ENCODE measurements at regions not wholly inside any gene's neighbourhood (a gene's known extent, or its start where the extent isn't known, plus 50 kb on each side); places are given as distances from the start of the nearest gene placed in this dataset.
"Not testable (repeated sequence)": the region's sequence is repeated elsewhere in the genome, so short reads cannot be mapped to it uniquely, and the experiment has no call there.

- no peak for DNase-seq
Measured at GRCh38 chr4:81375745-81376144, 96.0 kb downstream of the RASGEF1B start.

DNA sequence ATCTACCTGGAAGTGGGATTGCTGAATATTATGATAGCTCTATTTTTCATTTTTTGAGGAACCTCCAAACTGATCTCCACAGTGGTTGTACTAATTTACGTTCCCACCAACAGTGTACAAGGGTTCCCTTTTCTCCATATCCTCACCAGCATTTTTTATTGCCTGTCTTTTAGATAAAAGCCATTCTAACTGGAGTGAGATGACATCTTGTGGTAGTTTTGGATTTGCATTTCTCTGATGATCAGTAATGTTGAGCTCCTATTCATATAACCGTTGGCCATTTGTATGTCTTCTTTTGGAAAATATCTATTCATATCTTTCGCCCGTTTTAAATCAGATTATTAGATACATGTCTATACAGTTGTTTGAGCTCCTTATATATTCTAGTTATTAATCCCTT, 101.8 kb downstream of the RASGEF1B start:
- no peak for DNase-seq

DNA sequence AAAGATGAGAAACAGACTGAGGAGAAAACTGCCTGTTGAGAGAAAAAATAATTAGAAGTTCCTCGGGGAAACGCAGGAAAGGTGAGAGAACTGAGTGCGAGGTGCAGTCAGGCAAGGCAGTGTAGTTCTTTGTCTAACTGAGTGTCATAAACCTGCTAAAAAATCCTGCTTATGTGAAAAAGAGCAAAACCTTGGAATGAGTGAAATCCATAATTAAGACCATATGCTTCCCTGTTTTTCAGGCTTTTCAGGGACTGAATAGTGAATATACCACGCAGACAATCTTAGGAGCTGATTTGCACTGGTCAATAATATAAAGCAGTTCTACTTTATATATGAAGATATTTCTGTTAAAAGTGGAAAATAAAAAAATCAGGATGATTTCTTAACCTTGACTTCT, 104.9 kb downstream of the RASGEF1B start:
- no peak for DNase-seq

DNA sequence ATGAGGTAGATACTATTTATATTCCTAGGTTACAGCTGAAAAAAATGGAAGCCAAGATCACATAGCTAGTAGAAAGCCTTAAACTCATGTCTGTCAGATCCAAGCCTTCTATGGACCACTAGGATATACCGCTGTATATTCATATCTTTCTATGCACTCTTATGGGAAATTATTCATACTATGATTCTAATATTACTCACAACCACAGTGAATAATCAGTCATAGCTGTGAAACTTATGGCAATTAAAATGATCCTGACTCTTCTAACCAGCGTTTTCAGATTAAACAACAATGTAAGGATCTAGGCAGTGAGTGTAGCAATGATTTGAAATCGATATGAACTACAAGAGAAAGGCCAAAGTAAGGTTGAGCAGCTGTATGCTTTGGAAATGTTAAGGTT, 111.0 kb downstream of the RASGEF1B start:
- DNase-seq = no peak

- DNase-seq = no peak
Measured at GRCh38 chr4:81359207-81359606, 112.5 kb downstream of the RASGEF1B start.

DNA sequence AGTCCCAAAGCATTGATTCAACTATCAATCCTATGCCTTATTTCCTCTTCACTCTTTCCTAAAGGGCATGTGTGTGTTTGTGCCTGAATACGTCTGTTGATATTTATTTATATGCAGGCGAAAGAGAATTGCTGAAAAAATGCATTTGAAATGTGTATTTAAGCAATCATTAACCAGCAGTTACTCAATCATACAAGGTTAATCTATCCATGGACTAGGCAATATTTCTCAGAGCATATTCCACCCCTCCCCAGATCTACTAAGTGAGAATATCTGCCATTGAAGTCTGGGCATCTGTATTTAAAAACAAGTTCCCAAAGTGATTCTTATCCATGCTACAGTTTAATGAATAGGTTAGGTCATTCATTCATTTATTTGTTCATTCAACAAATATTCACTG, 113.6 kb downstream of the RASGEF1B start:
- no peak for DNase-seq

DNA sequence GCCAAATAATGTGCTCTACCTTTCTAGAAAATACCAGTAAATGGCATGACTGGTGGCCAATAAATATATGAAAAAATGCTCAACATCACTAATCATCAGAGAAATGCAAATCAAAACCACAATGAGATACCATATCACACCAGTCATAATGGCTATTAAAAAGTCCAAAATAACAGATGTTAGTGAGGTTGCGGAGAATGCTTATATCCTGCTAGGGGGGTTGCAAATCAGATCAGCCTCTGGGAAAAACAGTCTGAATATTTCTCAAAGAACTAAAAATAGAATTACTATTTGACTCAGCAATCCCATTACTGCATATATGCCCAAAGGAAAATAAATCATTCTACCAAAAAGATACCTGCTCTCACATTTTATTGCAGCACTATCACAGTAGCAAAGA, 115.1 kb downstream of the RASGEF1B start:
- DNase-seq = no peak

- DNase-seq = no peak
Measured at GRCh38 chr4:81355136-81355535, 116.6 kb downstream of the RASGEF1B start.

DNA sequence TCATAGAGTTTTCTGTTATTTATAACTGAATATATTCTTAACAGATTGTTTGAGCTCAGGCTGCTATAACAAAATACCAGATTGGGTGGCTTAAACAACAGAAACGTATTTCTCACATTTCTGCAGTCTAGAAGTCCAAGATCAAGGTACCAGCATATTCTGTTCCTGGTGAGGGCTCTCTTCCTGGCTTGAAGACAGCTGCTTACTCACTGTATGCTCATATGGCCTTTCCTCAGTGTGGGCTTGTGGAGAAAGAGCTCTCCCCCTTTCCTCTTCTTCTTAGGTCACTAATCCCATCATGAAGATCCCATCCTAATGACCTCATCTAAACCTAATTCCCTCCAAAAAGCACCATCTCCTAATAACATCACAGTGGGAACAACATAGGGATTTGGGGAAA, 117.8 kb downstream of the RASGEF1B start:
- DNase-seq = no peak

GRCh38 chr4:81352446-81352835, 119.3 kb downstream of the RASGEF1B start:
- DNase-seq = no peak

- peak; percentile 73 to 75 for DNase-seq
Measured at GRCh38 chr4:81351654-81352445, 119.9 kb downstream of the RASGEF1B start.

DNA sequence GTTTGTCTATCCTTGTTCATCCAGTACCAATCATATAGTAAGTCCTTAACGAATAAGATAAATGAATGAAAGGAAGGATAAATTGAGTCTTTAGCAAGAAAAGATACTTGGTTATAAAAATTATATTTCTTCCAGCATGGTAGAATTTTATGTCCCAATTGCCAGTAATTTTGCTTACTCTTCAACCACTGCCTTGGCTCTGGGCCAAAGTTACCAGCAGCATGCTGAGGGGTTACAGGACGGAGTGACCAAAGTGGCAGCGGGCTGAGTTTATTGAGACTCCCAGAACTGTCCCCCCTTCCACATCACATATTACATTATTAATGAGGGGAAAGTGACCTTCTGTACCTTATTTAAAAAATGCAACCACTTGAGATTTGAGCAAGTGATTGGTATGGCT, 121.7 kb downstream of the RASGEF1B start:
- DNase-seq = no peak

DNA sequence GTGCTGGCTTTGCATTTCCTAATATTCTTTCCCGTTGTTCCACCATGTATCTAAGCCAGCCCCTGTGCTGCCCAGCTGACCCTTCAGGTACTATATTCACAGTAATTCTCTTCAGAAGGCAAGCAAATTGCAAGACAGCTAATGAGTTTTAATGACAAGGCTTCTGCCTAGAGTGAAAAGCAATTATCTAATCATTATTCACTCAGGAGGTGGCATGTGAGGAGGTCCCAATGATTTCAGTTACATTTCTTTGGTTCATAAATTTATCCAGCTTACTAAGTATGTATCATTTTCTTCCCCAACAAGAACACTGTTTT, 123.0 kb downstream of the RASGEF1B start:
- no peak for DNase-seq

- DNase-seq = no peak
Measured at GRCh38 chr4:81348086-81348777, 123.5 kb downstream of the RASGEF1B start.

- DNase-seq = no peak
Measured at GRCh38 chr4:81346719-81347118, 125.0 kb downstream of the RASGEF1B start.

- DNase-seq = no peak
Measured at GRCh38 chr4:81343536-81343935, 128.2 kb downstream of the RASGEF1B start.

DNA sequence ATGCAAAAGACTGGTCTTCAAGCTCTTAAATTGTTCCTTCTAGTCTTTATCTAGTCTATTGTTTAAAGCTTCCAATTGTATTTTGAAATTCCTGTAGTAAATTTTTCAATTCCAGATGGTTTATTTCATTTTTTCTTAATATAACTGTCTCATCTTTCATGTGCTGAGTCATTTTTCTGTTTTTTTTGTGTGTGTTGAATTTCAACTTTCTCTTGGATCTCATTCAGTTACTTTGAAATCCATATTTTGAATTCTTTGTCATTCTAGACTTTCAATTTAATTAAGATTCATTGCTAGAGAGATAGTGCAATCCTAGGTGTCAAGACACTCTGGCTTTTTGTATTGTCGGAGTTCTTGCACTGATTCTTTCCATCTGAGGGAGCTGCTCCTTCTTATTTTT, 128.0 kb upstream of the PRKG2 start:
- DNase-seq = no peak

- DNase-seq = no peak
Measured at GRCh38 chr4:81337211-81337610, 122.2 kb upstream of the PRKG2 start.

DNA sequence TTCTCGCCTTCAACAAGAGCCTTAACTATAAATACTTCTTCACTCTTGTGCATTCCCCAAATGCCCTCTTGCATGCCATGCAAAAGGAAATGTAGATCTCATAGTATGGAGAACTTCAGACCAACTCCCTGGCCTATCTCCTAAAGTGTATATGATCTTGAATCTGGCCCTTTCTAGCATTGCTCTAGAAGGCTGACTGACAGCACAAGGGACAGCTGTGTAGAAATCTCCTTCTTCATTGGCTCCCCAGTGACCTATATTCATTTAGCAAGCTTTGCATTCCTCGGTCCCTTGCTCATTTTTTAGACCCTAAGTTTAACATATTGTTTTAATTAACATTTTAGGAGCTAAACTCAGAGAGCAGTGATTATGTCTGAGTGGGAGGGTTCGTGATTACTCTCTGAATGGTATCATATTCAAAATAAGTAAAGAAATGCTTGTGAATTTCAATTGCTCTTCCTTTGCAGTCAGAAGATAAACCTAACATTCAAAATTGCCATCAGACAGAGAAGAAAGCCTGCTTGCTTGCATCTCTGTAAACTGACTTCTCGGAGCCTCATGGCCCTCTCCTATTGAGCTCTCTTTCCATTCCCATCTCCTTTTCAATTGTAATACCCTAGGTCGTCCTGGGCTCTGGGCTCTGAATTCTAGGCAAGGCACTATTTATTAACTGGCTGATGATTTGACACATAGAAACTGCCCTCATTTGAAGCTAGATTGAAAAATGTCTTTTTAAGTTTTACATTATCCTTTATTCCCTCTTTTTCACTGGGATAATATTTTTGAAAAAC, 120.3 kb upstream of the PRKG2 start:
- DNase-seq = no peak

- DNase-seq = no peak
Measured at GRCh38 chr4:81330018-81330417, 115.0 kb upstream of the PRKG2 start.

GRCh38 chr4:81326581-81326980, 111.6 kb upstream of the PRKG2 start:
- no peak for DNase-seq

- DNase-seq = not testable (repeated sequence)
Measured at GRCh38 chr4:81324594-81324993, 109.6 kb upstream of the PRKG2 start.

- no peak for DNase-seq
Measured at GRCh38 chr4:81319657-81320056, 104.6 kb upstream of the PRKG2 start.

DNA sequence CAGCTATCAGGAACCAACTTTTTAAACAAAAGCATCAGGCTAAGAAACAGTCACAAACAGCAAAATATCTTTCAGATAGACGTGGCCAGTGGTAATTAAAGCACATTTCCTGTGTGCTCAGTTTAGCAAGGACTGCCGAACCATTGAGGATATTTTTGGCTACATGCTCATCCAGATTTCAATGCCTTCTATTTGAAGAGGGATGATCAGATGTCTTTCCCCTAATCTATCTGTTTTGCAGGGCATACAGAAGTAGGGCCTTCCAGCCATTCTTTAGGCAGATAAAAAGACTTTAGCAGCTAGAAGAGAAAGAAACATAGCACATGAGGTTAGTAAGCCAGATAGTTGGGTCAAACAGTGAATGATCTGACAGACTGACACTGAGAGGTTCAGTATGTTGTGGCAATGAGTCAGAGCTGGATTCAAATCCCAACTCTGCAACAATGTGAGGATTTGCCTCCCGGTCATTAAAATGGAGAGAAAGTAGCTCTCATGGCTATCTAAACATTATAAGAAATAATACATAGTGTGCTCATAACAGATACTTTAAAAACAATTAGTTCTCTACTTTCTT, 100.0 kb upstream of the PRKG2 start:
- no peak for DNase-seq
